IPS-NIHi11 (cell line): ENCODE measurements at regions not wholly inside any gene's neighbourhood (a gene's known extent, or its start where the extent isn't known, plus 50 kb on each side); places are given as distances from the start of the nearest gene placed in this dataset.
"Not testable (repeated sequence)": the region's sequence is repeated elsewhere in the genome, so short reads cannot be mapped to it uniquely, and the experiment has no call there.

Source experiments
- DNase-seq: peaks from one replicate; pipeline ENCODE4 v3.0.0; 2012; ENCODE audit warnings: mixed read lengths, low spot score

DNA sequence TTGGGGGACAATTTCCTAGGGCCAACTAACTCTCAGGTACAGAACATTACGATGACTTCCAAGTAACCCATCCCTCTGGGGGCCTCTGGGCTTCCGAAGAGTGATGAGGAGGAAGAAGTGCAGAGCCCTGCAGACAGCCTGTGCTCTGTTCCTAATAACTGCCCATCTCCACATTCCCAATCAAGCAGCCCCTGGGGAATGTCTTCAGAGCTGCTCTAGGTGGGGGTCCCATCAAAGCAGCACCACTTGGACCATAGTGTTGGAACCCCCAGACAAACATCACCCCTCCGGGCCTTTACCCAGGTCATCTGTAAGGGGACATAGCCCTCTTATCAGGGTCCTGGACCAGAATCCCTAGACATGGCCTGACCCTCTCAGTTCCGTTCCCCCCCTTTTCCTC is 357.3 kb downstream of the NPHP4 start:
- no peak for DNase-seq

DNA sequence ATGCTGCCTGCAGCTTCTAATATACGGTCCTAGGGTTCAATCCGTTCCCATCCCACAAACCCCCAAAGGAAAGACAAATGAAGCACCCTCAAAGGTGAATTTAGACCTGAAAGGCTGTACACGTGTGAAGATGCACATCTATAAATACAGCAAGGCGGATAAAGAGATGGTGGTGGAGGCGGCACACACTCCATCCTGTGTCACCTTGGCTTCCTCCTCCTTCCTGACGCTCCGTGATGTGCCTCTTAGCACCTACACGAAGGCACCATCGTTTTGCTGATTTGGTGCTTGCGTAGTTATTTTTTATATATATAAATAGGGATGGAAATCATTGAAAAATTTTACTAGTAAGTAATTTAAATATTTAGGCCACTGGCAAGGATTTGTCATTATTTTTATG is 359.4 kb downstream of the NPHP4 start:
- no peak for DNase-seq

GRCh38 chr1:5632224-5632623 is 360.0 kb downstream of the NPHP4 start:
- DNase-seq: no peak

- DNase-seq: no peak
Observed at GRCh38 chr1:5628416-5628815, 363.8 kb downstream of the NPHP4 start.

GRCh38 chr1:5623399-5623798 is 368.8 kb downstream of the NPHP4 start:
- no peak for DNase-seq

DNA sequence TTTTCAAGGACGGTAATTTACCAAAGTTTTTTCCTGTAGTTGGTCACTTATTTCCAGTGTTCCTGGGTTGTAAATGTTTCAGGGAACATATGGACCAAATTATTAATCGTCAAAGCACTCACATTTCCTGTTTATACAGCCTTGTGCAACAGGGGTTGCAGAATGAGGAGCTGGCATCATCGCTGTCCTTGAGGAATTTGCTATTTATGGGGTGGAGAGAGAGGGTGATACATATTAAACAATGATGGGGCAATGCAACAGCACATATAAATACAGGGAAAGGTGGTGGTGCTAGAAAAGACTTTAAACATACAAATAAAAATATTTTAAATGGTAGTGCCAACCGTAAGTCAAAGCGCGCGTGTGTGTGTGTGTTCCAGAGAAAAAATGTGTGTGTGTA is 369.8 kb downstream of the NPHP4 start:
- no peak for DNase-seq

DNA sequence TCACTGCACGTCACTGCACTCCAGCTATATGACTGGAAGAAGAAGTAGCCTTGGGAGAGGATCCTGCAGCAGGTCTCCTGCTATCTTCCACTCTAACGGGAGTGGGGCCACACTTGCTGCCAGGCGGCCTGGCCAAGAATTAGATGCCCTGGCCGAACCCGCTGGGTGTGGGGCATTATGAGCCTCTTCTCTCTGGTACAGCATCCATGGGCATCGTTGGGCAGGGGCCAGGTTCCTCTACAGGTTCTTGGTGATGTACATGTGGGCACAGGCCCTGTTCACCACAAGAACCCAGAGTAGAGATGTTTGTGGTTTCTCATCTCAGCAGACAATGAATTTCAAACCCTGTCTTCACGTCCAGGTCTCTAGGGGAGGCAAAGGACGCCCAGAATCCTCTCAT is 370.5 kb downstream of the NPHP4 start:
- DNase-seq: no peak

DNA sequence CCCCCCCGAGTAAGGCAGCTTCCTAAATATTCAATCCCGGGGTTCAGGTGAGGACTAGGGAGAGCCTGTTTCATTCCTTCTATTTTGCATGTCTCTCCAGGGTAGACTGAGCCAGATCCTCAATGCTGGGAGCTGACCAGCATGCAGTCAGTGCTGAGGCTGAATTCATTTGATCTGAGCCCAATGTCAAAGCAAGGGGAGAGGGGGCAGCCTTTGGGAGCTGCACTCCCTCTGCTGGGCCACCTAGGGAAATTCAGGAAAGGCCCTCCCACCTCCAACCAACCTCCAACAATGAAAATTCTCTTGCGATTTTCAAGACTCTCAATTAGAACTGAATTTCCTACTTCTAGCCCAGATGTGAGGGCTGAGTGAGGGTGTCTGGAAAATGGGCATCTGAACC is 371.2 kb downstream of the NPHP4 start:
- peak; percentile 90 for DNase-seq

DNA sequence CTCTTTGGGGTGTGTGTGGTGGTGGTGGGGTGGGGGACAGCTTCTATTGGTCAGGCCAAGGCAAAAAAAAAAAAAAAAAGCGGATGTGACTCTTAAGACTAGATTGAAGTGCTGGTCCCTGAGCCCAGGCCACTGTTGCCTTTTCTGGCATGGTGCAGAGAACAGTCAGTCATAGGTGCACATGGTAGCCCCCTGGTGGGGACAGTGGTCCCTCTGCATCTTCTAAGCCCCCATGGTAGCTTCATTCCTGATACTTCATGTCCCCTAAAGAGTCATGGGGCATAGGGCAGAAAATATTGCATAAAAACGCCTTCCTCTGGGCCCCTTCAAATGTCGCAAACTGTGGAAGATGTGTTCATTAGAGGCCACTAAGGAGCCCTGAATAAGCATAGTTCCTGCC is 371.8 kb downstream of the NPHP4 start:
- no peak for DNase-seq

DNA sequence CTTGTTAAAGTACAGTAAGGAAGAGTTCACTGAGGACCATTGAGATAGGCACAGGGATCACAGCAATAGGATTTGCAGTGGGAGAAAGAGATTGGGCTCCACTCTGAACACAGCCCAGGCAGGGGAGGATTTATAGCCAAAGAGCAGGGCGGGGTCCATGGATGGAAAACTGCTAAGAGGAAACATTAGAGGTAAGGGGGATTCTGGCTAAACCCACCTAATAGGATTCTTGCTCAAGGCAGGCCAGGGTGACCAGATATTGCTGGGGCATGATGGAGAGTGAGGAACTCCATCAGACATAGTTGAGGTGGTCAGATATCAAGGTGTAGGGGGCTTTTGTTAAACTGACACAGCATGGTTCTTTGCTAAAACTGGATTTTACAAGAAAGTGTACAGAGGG is 372.8 kb downstream of the NPHP4 start:
- DNase-seq: no peak

DNA sequence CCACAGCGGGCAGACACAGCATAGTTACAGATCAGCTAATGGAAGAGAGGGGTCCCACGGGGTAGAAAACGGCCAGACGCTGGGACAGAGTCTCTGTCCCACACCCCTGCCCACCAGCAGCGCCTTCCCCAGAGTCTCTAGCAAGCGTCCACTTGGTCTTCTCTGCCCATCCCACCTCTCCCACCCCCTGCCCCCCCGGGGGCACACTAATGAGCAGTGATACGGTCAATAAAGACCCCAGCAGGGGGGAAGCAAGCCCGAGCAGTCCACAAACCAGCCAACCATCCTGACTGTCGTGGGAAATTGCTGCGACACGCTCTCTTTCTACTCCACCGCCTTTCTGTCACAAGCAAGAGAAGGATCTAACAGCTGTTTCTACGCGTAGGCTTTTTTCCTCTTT is 374.7 kb downstream of the NPHP4 start:
- no peak for DNase-seq

GRCh38 chr1:5617179-5617520 is 375.1 kb downstream of the NPHP4 start:
- DNase-seq: no peak

- DNase-seq: no peak
Observed at GRCh38 chr1:5616366-5617178, 375.7 kb downstream of the NPHP4 start.

DNA sequence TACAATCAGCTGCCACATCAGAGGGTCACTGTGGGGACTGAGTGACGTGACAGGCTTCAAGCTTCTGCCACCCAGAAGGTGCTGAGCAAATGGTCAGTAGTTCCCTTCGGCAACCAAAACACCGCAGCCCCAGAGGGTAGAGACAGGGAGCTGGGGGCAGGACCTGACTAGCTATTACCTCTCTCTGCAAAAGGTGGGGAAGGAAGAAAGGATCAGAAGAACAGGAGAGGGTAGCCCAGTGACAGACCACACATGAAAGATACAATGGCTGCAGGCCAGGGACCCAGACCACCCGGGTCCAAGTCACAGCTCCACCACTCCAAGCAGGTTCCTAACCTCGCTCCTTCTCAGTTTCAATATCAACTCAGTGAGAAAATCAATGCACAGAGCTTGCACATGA is 377.1 kb downstream of the NPHP4 start:
- DNase-seq: no peak

- no peak for DNase-seq
Observed at GRCh38 chr1:5613900-5614299, 378.3 kb downstream of the NPHP4 start.

DNA sequence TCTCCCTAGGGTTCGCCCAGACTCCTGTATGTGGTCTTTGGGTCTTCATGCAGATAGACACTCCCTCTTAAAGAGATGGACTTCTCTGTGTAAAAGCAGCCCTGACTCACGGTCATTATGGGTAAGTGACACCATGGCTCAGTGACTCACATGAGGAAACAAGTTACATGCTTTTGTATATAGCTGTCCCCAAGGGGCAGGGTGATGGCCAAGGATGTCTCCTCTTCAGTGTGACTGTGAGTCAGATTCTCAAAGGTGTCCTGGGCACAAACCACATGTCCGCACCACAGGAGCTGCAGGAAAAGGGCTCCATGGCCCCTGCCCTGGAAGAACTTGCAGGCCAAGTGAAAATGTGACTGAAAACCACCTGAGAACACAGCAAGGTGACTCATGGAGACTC is 380.4 kb downstream of the NPHP4 start:
- DNase-seq: no peak

- no peak for DNase-seq
Observed at GRCh38 chr1:5611431-5611830, 380.8 kb downstream of the NPHP4 start.

- no peak for DNase-seq
Observed at GRCh38 chr1:5610432-5610831, 381.8 kb downstream of the NPHP4 start.

- no peak for DNase-seq
Observed at GRCh38 chr1:5603353-5604104, 388.7 kb downstream of the NPHP4 start.

DNA sequence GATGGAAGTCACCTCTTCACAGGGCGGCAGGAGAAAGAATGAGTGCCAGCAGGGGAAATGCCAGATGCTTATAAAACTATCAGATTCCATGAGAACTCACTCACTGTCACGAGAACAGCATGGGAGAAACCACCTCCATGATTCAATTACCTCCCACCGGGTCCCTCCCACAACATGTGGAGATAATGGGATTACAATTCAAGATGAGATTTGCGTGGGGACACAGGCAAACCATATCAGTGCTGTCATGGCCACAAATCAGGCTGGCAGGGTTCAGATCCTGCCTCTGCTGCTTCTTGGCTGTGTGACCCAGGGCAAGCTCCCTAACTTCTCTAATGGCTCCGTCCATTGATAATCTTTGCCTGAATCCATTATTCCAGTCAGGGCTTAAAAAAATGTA is 389.5 kb downstream of the NPHP4 start:
- not testable (repeated sequence) for DNase-seq

- no peak for DNase-seq
Observed at GRCh38 chr1:5601516-5601915, 390.7 kb downstream of the NPHP4 start.

DNA sequence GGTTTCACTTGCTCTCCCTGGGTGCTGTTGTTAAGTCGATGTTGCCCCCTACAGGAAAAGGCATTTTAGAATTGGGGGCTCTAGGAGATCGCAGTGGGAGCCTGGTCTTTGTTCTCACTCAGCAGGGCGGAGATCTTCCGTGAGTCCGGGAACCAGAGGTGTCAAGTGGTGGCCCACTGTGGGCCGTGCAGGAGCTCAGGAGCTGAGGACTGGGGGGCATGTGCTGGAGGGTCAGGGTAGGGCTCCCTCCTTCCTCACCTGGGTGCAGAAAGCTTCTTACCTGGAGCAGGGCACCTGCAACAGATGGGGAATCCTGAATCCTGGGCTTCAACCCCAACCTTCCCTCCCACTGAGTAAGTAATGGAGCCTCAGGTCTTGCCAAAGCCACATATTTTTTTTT is 392.7 kb downstream of the NPHP4 start:
- DNase-seq: no peak

DNA sequence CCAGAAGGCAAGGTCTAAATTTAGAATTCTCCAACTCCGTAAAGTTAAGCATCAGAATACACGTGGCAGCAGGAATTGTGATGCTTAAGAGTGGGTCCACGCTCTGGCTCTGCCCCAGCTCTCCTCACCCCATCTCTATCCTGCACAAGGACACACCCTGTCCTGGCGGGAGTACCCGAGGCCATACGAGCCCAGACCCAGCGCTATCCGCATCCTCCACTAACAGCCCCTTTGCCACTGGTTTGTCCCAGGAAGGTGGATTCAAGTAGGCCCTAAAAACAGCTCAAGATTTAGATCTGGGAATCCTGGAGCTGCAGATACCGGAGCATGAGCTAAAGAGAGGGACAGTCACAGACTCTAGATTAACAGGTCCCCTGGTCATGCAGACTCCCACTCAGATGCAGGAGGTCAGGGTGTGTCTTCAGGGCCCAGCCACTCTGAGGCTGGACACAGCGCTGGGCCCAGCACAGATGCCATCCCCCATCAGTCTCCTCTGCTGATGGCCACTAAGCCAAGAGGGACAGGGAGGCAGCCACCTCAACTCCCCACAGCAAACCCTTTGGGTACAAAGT is 393.3 kb downstream of the NPHP4 start:
- no peak for DNase-seq
